Panc1 (cell line): ENCODE measurements at regions not wholly inside any gene's neighbourhood (a gene's known extent, or its start where the extent isn't known, plus 50 kb on each side); places are given as distances from the start of the nearest gene placed in this dataset.

Experiments used
- ATAC-seq: fragments of 200-7000 bp; cut with Tn5 transposase; 2 replicates; pipeline ENCODE4 v1.9.1; 2020; ENCODE audit warnings: mild to moderate bottlenecking, moderate library complexity
- BruUV-seq: library from RNA; stranded (reverse); fragments of 400-500 nt; replicated peaks from 2 replicates; lab custom pipeline; 2021; lab: Mats Ljungman, UMichigan
- CTCF ChIA-PET: fragments of 300-600 bp; sonication (Branson Sonifier 250); formaldehyde crosslinking; loops from one replicate; lab custom pipeline; 2022; ENCODE audit warnings: antibody characterized with exemption; lab: Charles Lee
- POLR2A ChIA-PET: fragments of 300-600 bp; sonication (Branson Sonifier 250); formaldehyde crosslinking; loops from one replicate; lab custom pipeline; 2022; ENCODE audit warnings: antibody characterized with exemption; lab: Charles Lee
- DNase-seq: peaks from one replicate; pipeline ENCODE4 v3.0.0-alpha.2; 2010; ENCODE audit warnings: low read depth, low spot score
- H3K27ac ChIP-seq: 2 replicates; pipeline ENCODE4 v1.5.1; 2011; ENCODE audit warnings: mild to moderate bottlenecking, low read length, inconsistent platforms
- H3K27me3 ChIP-seq: fragments of 200-500 bp; sonication (Bioruptor generic); 2 replicates; pipeline ENCODE4 v1.6.0; 2014; ENCODE audit warnings: low read length, inconsistent platforms; ENCODE audit not compliant: control insufficient read depth, insufficient read depth
- H3K36me3 ChIP-seq: fragments of 200-500 bp; sonication (Bioruptor generic); 2 replicates; pipeline ENCODE4 v1.5.1; 2014; ENCODE audit warnings: inconsistent platforms, mild to moderate bottlenecking, low read length, moderate library complexity; ENCODE audit not compliant: control insufficient read depth, insufficient read depth
- H3K4me1 ChIP-seq: 2 replicates; pipeline ENCODE4 v1.5.1; 2011; ENCODE audit warnings: inconsistent platforms, mild to moderate bottlenecking, low read length, moderate library complexity; ENCODE audit not compliant: control insufficient read depth, insufficient read depth
- H3K4me3 ChIP-seq, 2 experiments: 2 replicates each; pipeline ENCODE4 v1.5.1; 2011 to 2012; ENCODE audit warnings: low read depth in 2 of 2, low read length in 2 of 2, mild to moderate bottlenecking in 2 of 2, inconsistent platforms in 1 of 2, moderate library complexity in 1 of 2
- H3K9me3 ChIP-seq: fragments of 200-500 bp; sonication (Bioruptor generic); 2 replicates; pipeline ENCODE4 v1.5.1; 2014; ENCODE audit warnings: low read depth, mild to moderate bottlenecking, inconsistent platforms, low read length, moderate library complexity; ENCODE audit not compliant: control insufficient read depth, insufficient read depth
- CTCF ChIP-seq: fragments of 450-650 bp; IDR thresholded peaks from 2 replicates; pipeline ENCODE4 v1.5.1; 2017; ENCODE audit warnings: mild to moderate bottlenecking
- POLR2AphosphoS5 ChIP-seq: IDR thresholded peaks from 2 replicates; pipeline ENCODE4 v1.6.1; 2012; ENCODE audit warnings: mild to moderate bottlenecking, low read depth, low read length, moderate library complexity
- REST ChIP-seq, 2 experiments: IDR thresholded peaks; 2 replicates each; pipeline ENCODE4 v1.6.1; 2011 to 2012; ENCODE audit warnings: low read depth in 2 of 2, control low read depth in 1 of 2, low read length in 1 of 2, mild to moderate bottlenecking in 1 of 2, moderate library complexity in 1 of 2; ENCODE audit not compliant: insufficient read depth in 1 of 2
- SIN3A ChIP-seq: IDR thresholded peaks from 2 replicates; pipeline ENCODE4 v1.6.1; 2012; ENCODE audit warnings: low read depth, mild to moderate bottlenecking, low read length, moderate library complexity, borderline replicate concordance; ENCODE audit not compliant: insufficient read depth
- TCF7L2 ChIP-seq: IDR thresholded peaks from 2 replicates; pipeline ENCODE4 v1.6.1; 2011; ENCODE audit warnings: mild to moderate bottlenecking, low read depth, low read length, inconsistent platforms
- in situ Hi-C: cut with HindIII; loops from 2 replicates; pipeline ENCODE4 v1.10.0; 2016; ENCODE audit warnings: low sequenced_read_pairs, low pct_unique_long_range_greater_than_20kb
- intact Hi-C: fragments of 100-400 bp; cut with micrococcal nuclease; formaldehyde crosslinking; loops from one replicate; pipeline ENCODE4 v1.10.0; 2022; ENCODE audit not compliant: unreplicated experiment

- Histone ChIP-seq H3K36me3 (no peaks in the 10 kb centered on the region), H3K9me3 (no peaks in the 10 kb centered on the region), H3K27ac (peak overlapping the region; percentile 73), H3K4me1 (peaks cover 26% of the 10 kb centered on the region), H3K4me3 (no peak overlapping the region), H3K27me3 (no peaks in the 10 kb centered on the region)
- no peak for TF ChIP-seq TCF7L2
- no peak for TF ChIP-seq SIN3A
- no peak for TF ChIP-seq CTCF
- TF ChIP-seq POLR2AphosphoS5 = no peak
- no peak for TF ChIP-seq REST (IDR thresholded peaks at IDR 0.05; ENCODE audit: insufficient read depth in 1 of 2, low read depth in 2 of 2, low read length in 1 of 2)
- DNase-seq (no peak), ATAC-seq (no peak)
- intact Hi-C loops (no loop called here), in situ Hi-C loops (no loop called here)
- CTCF ChIA-PET = no interaction called here
- POLR2A ChIA-PET = no interaction called here
- no TSS peak for BruUV-seq
Observed at GRCh38 chr12:46455648-46456352, 83.2 kb upstream of the SLC38A2 start.

DNA sequence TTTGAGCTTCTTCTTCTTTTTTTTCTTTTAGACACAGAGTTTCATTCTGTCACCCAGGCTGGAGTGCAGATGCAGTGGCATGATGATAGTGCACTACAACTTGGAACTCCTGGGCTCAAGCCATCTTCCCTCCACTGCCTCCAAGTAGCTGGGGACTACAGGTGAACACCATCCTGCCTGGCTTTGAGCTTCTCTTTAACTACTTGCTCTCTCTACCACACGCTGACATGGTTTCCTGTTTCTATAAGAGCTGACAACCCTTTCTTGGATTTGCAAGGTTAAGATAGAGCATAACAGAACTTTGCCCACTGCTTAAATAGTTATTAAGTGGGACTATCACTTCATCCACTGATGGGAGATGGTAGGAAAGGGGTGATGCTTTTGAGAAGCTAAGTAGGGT, 82.4 kb upstream of the SLC38A2 start:
- no peaks in the 10 kb centered on the region for H3K9me3 ChIP-seq
- no peak for ATAC-seq
- intact Hi-C loops (no loop called here), in situ Hi-C loops (no loop called here)
- no peak for DNase-seq
- H3K27ac ChIP-seq = peak overlapping the region; percentile 73
- no peak for TF ChIP-seq POLR2AphosphoS5
- H3K27me3 ChIP-seq = no peaks in the 10 kb centered on the region
- peaks cover 34% of the 10 kb centered on the region for H3K4me1 ChIP-seq
- ChIA-PET POLR2A (interaction anchor here (0.6 kb wide), 1 partner anchor 472 kb away, joined by 3 read pairs; no protein-coding TSS in a partner anchor), CTCF (interaction anchor here (0.7 kb wide), 1 partner anchor 567 kb away, joined by 3 read pairs; no protein-coding TSS in a partner anchor)
- no TSS peak for BruUV-seq
- H3K4me3 ChIP-seq = no peak overlapping the region
- H3K36me3 ChIP-seq = no peaks in the 10 kb centered on the region

DNA sequence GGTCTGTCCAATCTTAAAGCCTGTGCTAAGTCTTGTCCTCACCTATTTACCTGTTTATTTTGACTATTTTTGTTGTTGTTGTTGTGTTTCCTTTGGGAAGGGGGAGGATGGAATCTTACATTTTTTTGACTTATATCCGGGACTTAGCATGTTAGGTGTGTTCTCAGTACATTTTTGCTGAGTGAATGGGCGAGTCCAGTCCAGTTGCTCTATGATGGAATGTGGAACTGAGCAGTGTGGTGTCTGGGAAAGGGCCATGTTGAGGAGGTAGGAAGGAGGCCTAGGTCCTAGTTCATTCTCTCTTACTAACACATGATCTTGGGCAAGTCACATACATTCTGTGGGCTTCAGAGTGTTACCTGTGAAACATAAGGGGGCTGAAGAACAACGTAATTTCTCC, 80.9 kb upstream of the SLC38A2 start:
- in situ Hi-C loops = no loop called here
- intact Hi-C loops = no loop called here
- Histone ChIP-seq H3K36me3 (no peaks in the 10 kb centered on the region), H3K9me3 (no peaks in the 10 kb centered on the region), H3K27ac (peak overlapping the region; percentile 83), H3K4me1 (peaks cover 38% of the 10 kb centered on the region), H3K4me3 (no peak overlapping the region), H3K27me3 (no peaks in the 10 kb centered on the region)
- BruUV-seq = no TSS peak
- no peak for ATAC-seq
- ChIA-PET CTCF (no interaction called here), POLR2A (interaction anchor here (0.5 kb wide), 1 partner anchor 96 kb away, joined by 3 read pairs; no protein-coding TSS in a partner anchor)
- DNase-seq = no peak
- TF ChIP-seq CTCF = no peak
- no peak for TF ChIP-seq REST (IDR thresholded peaks at IDR 0.05; ENCODE audit: insufficient read depth in 1 of 2, low read depth in 2 of 2, low read length in 1 of 2)
- TF ChIP-seq POLR2AphosphoS5 = no peak
- no peak for TF ChIP-seq TCF7L2
- no peak for TF ChIP-seq SIN3A
